T-helper 1 cell (primary cell): ENCODE measurements at regions not wholly inside any gene's neighbourhood (a gene's known extent, or its start where the extent isn't known, plus 50 kb on each side); places are given as distances from the start of the nearest gene placed in this dataset.

ENCODE experiments used
- DNase-seq, 5 donors: peaks; one replicate each; pipeline ENCODE4 v3.0.0-alpha.2; 2012 to 2020

- no peak for DNase-seq
Measured at GRCh38 chr2:19846567-19846966, 55.2 kb downstream of the TTC32 start.

GRCh38 chr2:19846030-19846429 lies 55.8 kb downstream of the TTC32 start:
- DNase-seq: no peak

- DNase-seq: no peak
Measured at GRCh38 chr2:19845323-19845920, 56.4 kb downstream of the TTC32 start.

GRCh38 chr2:19844750-19845149 lies 57.0 kb downstream of the TTC32 start:
- DNase-seq: no peak

GRCh38 chr2:19843992-19844515 lies 57.7 kb downstream of the TTC32 start:
- DNase-seq: no peak

- no peak for DNase-seq
Measured at GRCh38 chr2:19841918-19842693, 59.7 kb downstream of the TTC32 start.

- no peak for DNase-seq
Measured at GRCh38 chr2:19839438-19839837, 62.3 kb downstream of the TTC32 start.

GRCh38 chr2:19838616-19839015 lies 63.2 kb downstream of the TTC32 start:
- DNase-seq: no peak

GRCh38 chr2:19837235-19837766 lies 64.5 kb downstream of the TTC32 start:
- DNase-seq: no peak

- no peak for DNase-seq
Measured at GRCh38 chr2:19835781-19836281, 66.0 kb downstream of the TTC32 start.

- no peak for DNase-seq
Measured at GRCh38 chr2:19833978-19834377, 67.8 kb downstream of the TTC32 start.

GRCh38 chr2:19829672-19830071 lies 72.1 kb downstream of the TTC32 start:
- no peak for DNase-seq

GRCh38 chr2:19826874-19827273 lies 74.9 kb downstream of the TTC32 start:
- no peak for DNase-seq

GRCh38 chr2:19823507-19823906 lies 78.3 kb downstream of the TTC32 start:
- DNase-seq: no peak

GRCh38 chr2:19819097-19820065 lies 82.4 kb downstream of the TTC32 start:
- no peak for DNase-seq

- no peak for DNase-seq
Measured at GRCh38 chr2:19818543-19818942, 83.2 kb downstream of the TTC32 start.

GRCh38 chr2:19818039-19818438 lies 83.7 kb downstream of the TTC32 start:
- no peak for DNase-seq

GRCh38 chr2:19815746-19816145 lies 86.0 kb downstream of the TTC32 start:
- no peak for DNase-seq

- no peak for DNase-seq
Measured at GRCh38 chr2:19812166-19812565, 89.6 kb downstream of the TTC32 start.

GRCh38 chr2:19811186-19811585 lies 90.6 kb downstream of the TTC32 start:
- no peak for DNase-seq

- no peak for DNase-seq
Measured at GRCh38 chr2:19810637-19811036, 91.1 kb downstream of the TTC32 start.

- DNase-seq: no peak
Measured at GRCh38 chr2:19810148-19810547, 91.6 kb downstream of the TTC32 start.

- no peak for DNase-seq
Measured at GRCh38 chr2:19809206-19809605, 92.6 kb downstream of the TTC32 start.
